SK-N-SH treated with all-trans-retinoic acid at 6 μM for 48 hours (cell line): ENCODE measurements at regions not wholly inside any gene's neighbourhood (a gene's known extent, or its start where the extent isn't known, plus 50 kb on each side); places are given as distances from the start of the nearest gene placed in this dataset.

ENCODE experiments used
- CREB5 ChIP-seq: fragments of 250-450 bp; sonication (Bioruptor Pico); IDR thresholded peaks from 2 replicates; pipeline ENCODE4 v1.5.1; 2020; ENCODE audit warnings: low read depth, mild to moderate bottlenecking, moderate library complexity
- ESRRG ChIP-seq: fragments of 250-450 bp; sonication (Bioruptor Pico); IDR thresholded peaks from 2 replicates; pipeline ENCODE4 v1.6.1; 2021; ENCODE audit warnings: mild to moderate bottlenecking
- PATZ1 ChIP-seq: fragments of 250-450 bp; sonication (Bioruptor Pico); IDR thresholded peaks from 2 replicates; pipeline ENCODE4 v1.8.0; 2020; ENCODE audit warnings: mild to moderate bottlenecking, moderate library complexity, borderline replicate concordance
- RARB ChIP-seq: fragments of 250-450 bp; sonication (Bioruptor Pico); IDR thresholded peaks from 2 replicates; pipeline ENCODE4 v1.8.0; 2021; ENCODE audit warnings: mild to moderate bottlenecking, moderate library complexity
- TSHZ2 ChIP-seq: fragments of 250-450 bp; sonication (Bioruptor Pico); IDR thresholded peaks from 2 replicates; pipeline ENCODE4 v1.5.0; 2020; ENCODE audit warnings: mild to moderate bottlenecking, moderate library complexity
- ZNF70 ChIP-seq: fragments of 450-650 bp; formaldehyde crosslinking; IDR thresholded peaks from 2 replicates; pipeline ENCODE4 v1.5.0; 2020; ENCODE audit warnings: mild to moderate bottlenecking, moderate library complexity

- no peak for TF ChIP-seq TSHZ2
- TF ChIP-seq RARB (CRISPR knock-in tag) = no peak
- no peak for TF ChIP-seq CREB5
- no peak for TF ChIP-seq PATZ1 (CRISPR knock-in tag)
- no peak for TF ChIP-seq ESRRG
- TF ChIP-seq ZNF70 (CRISPR knock-in tag) = no peak
These were observed 361.2 kb downstream of the FSIP2 start for GRCh38 chr2:186099826-186100225.
